RWPE1 (cell line): ENCODE measurements at regions not wholly inside any gene's neighbourhood (a gene's known extent, or its start where the extent isn't known, plus 50 kb on each side); places are given as distances from the start of the nearest gene placed in this dataset.

Source experiments
- CTCF ChIA-PET: fragments of 350-600 bp; sonication (Branson Sonifier 250); formaldehyde crosslinking; extraction: SDS; loops from one replicate; lab custom pipeline; 2021; lab: Yijun Ruan, JAX
- POLR2A ChIA-PET: fragments of 400-600 bp; formaldehyde crosslinking; extraction: SDS; loops from one replicate; lab custom pipeline; 2020; ENCODE audit warnings: antibody characterized with exemption; ENCODE audit not compliant: low non-redundant PET; lab: Yijun Ruan, JAX
- DNase-seq: peaks from one replicate; pipeline ENCODE4 v3.0.0; 2012; ENCODE audit warnings: low spot score
- H3K27ac ChIP-seq: fragments of 450-650 bp; 2 replicates; pipeline ENCODE4 v1.5.1; 2017
- CTCF ChIP-seq: fragments of 450-650 bp; conservative IDR thresholded peaks from 2 replicates; pipeline ENCODE4 v1.5.1; 2017; ENCODE audit warnings: low read depth, mild to moderate bottlenecking

DNA sequence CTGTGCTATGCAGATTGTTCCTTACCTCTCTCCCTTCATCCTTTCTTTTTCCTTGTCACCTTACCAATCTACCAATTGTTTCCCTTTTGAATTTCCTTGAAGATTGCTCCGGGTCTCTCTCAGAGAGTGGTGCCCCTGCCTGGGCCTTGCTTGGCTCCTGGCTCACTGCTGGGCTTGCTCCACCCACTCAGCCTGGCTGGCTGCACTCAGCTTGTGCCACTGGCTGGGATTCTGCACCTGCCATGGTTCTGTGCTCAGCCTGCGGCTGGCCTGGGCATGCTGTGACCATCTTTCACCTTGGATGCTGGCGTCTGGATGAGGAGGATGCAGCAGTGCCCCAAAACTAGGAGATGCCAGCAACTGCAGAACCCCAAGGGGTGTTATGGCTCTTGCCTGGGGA is 463.9 kb upstream of the CXADR start:
- CTCF ChIA-PET: no interaction called here
- TF ChIP-seq CTCF: no peak
- DNase-seq: no peak
- POLR2A ChIA-PET: no interaction called here
- H3K27ac ChIP-seq: no peak overlapping the region

- POLR2A ChIA-PET: no interaction called here
- DNase-seq: no peak
- no peak overlapping the region for H3K27ac ChIP-seq
- no peak for TF ChIP-seq CTCF
- CTCF ChIA-PET: no interaction called here
These were observed 462.7 kb upstream of the CXADR start for GRCh38 chr21:17050156-17050555.

- POLR2A ChIA-PET: no interaction called here
- TF ChIP-seq CTCF: no peak
These were observed 462.2 kb upstream of the CXADR start for GRCh38 chr21:17050646-17051045.

DNA sequence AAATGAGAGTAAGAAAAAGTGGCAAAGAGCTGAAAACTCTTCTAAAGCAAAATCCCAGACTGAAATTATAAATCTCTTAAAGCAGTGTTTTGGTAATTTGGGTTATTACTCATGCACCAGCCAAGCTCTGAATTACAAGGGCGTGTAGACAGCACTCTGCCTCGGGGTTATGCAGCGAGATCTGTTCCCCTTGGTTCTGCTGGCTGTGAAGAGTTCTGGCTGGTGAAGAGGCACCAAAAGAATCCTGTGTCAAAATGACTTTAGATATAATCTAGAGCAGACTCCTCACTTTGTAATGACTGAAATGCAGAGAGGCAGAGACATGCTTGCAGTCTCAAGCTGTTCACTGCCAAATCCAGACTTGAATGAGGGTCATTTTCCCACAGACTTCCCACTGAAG is 461.8 kb upstream of the CXADR start:
- ChIA-PET POLR2A (no interaction called here), CTCF (interaction anchor here (0.6 kb wide), 1 partner anchor 9 kb away, joined by 3 read pairs; no protein-coding TSS in a partner anchor)
- no peak overlapping the region for H3K27ac ChIP-seq
- no peak for TF ChIP-seq CTCF
- no peak for DNase-seq

More at GRCh38 chr21:17050646-17051045, 462.2 kb upstream of the CXADR start:
- no peak for DNase-seq
- no peak overlapping the region for H3K27ac ChIP-seq
- CTCF ChIA-PET: interaction anchor here (0.6 kb wide), 1 partner anchor 8 kb away, joined by 3 read pairs; no protein-coding TSS in a partner anchor

GRCh38 chr21:17053321-17053720 is 459.5 kb upstream of the CXADR start:
- no peak overlapping the region for H3K27ac ChIP-seq
- ChIA-PET CTCF (interaction anchor here (0.5 kb wide), 1 partner anchor 1530 kb away, joined by 3 read pairs; no protein-coding TSS in a partner anchor), POLR2A (no interaction called here)
- no peak for DNase-seq
- no peak for TF ChIP-seq CTCF

- ChIA-PET CTCF (no interaction called here), POLR2A (no interaction called here)
- H3K27ac ChIP-seq: no peak overlapping the region
- no peak for TF ChIP-seq CTCF
- DNase-seq: no peak
These were observed 452.9 kb upstream of the CXADR start for GRCh38 chr21:17059936-17060335.
